Right lobe of liver (tissue), 6 donors: ENCODE measurements at regions not wholly inside any gene's neighbourhood (a gene's known extent, or its start where the extent isn't known, plus 50 kb on each side); places are given as distances from the start of the nearest gene placed in this dataset.

ENCODE experiments used
- ATAC-seq, 4 donors: fragments of 200-7000 bp; cut with Tn5 transposase; one replicate each; pipeline ENCODE4 v1.9.1; 2020; ENCODE audit warnings: mild to moderate bottlenecking in 4 of 4, moderate library complexity in 4 of 4
- DNase-seq, 3 donors: peaks; one replicate each; pipeline ENCODE4 v3.0.0-alpha.2; 2020
- H3K27ac ChIP-seq, 3 donors: fragments of 200-600 bp; one replicate each; pipeline ENCODE4 v1.8.0; 2022
- H3K27me3 ChIP-seq, 2 donors: fragments of 200-600 bp; one replicate each; pipeline ENCODE4 v1.8.0; 2022
- H3K36me3 ChIP-seq, 4 donors: fragments of 200-600 bp; sonication (generic) in 1 of 4; one replicate each; pipeline versions ENCODE4 v1.5.1 to v1.8.0; 2017 to 2022; ENCODE audit warnings: control low read depth in 1 of 4
- H3K4me1 ChIP-seq, 4 donors: fragments of 200-600 bp; sonication (generic) in 1 of 4; one replicate each; pipeline versions ENCODE4 v1.5.1 to v1.8.0; 2017 to 2022; ENCODE audit warnings: control low read depth in 1 of 4
- H3K4me3 ChIP-seq, 3 donors: fragments of 200-600 bp; one replicate each; pipeline ENCODE4 v1.8.0; 2022
- H3K9me3 ChIP-seq, 4 donors: fragments of 200-600 bp; sonication (generic) in 1 of 4; one replicate each; pipeline versions ENCODE4 v1.5.1 to v1.8.0; 2017 to 2022; ENCODE audit warnings: control low read depth in 1 of 4
- POLR2A ChIP-seq: fragments of 450-650 bp; IDR thresholded peaks from one replicate; pipeline ENCODE4 v1.6.1; 2017; ENCODE audit warnings: antibody characterized with exemption, mild to moderate bottlenecking
- WGBS: methylation state at CpG from one replicate; pipeline ENCODE4 v1.1.6; 2018; ENCODE audit warnings: low coverage, low lambda C conversion rate; ENCODE audit not compliant: insufficient coverage; ENCODE audit errors: missing lambda C conversion rate; 5-methylcytosine and 5-hydroxymethylcytosine counted together
- intact Hi-C, 2 donors: fragments of 100-400 bp; cut with DNase I; formaldehyde crosslinking; loops; one replicate each; pipeline versions ENCODE4 v1.11.2 to v1.14.1; 2022
- TF ChIP-seq, protein P1 (sequence below), 4 donors: fragments of 200-600 bp in 3 of 4; fragments of 450-650 bp in 1 of 4; IDR thresholded peaks; one replicate each; pipeline versions ENCODE4 v1.5.1 to v1.8.0; 2016 to 2022; ENCODE audit warnings: antibody characterized with exemption in 4 of 4, mild to moderate bottlenecking in 2 of 4
- donor health status: DM: no; HTN: yes; CAD: no.
- donor health status: DM: no; HTN: no; CAD: no.
- donor health status: DM: no; HTN: no; CAD: no.
- donor health status: DM: no; HTN: yes; CAD: no.
- donor health status: DM: no; HTN: yes; CAD: no.

GRCh38 chr12:58513852-58514251, 406.5 kb downstream of the LRIG3 start:
- no peak for ATAC-seq
- Histone ChIP-seq H3K27me3 (no peaks in the 10 kb centered on the region), H3K36me3 (no peaks in the 10 kb centered on the region), H3K4me3 (no peak overlapping the region), H3K9me3 (no peaks in the 10 kb centered on the region), H3K4me1 (no peaks in the 10 kb centered on the region), H3K27ac (no peak overlapping the region)
- TF ChIP-seq, protein P1, sequence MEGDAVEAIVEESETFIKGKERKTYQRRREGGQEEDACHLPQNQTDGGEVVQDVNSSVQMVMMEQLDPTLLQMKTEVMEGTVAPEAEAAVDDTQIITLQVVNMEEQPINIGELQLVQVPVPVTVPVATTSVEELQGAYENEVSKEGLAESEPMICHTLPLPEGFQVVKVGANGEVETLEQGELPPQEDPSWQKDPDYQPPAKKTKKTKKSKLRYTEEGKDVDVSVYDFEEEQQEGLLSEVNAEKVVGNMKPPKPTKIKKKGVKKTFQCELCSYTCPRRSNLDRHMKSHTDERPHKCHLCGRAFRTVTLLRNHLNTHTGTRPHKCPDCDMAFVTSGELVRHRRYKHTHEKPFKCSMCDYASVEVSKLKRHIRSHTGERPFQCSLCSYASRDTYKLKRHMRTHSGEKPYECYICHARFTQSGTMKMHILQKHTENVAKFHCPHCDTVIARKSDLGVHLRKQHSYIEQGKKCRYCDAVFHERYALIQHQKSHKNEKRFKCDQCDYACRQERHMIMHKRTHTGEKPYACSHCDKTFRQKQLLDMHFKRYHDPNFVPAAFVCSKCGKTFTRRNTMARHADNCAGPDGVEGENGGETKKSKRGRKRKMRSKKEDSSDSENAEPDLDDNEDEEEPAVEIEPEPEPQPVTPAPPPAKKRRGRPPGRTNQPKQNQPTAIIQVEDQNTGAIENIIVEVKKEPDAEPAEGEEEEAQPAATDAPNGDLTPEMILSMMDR (IDR thresholded peaks at IDR 0.05) = no peak
- DNase-seq = no peak
- intact Hi-C loops = no loop called here
- 29% methylated on average over 4 of the region's 4 CpGs for WGBS

- ATAC-seq (no peak), DNase-seq (no peak)
- H3K36me3 ChIP-seq = no peaks in the 10 kb centered on the region
- intact Hi-C loops = no loop called here
- WGBS = 33% methylated on average over 1 of the region's 1 CpG
- H3K9me3 ChIP-seq = no peaks in the 10 kb centered on the region
- H3K27me3 ChIP-seq = no peaks in the 10 kb centered on the region
- no peaks in the 10 kb centered on the region for H3K4me1 ChIP-seq
- H3K4me3 ChIP-seq = no peak overlapping the region
- TF ChIP-seq, protein P1 (IDR thresholded peaks at IDR 0.05) = no peak
- no peak for TF ChIP-seq POLR2A
- H3K27ac ChIP-seq = no peak overlapping the region
These were observed 400.5 kb downstream of the LRIG3 start for GRCh38 chr12:58519839-58520238.

- Histone ChIP-seq H3K27me3 (no peaks in the 10 kb centered on the region), H3K4me3 (no peak overlapping the region), H3K9me3 (no peaks in the 10 kb centered on the region), H3K4me1 (no peaks in the 10 kb centered on the region), H3K36me3 (no peaks in the 10 kb centered on the region), H3K27ac (no peak overlapping the region)
- no peak for TF ChIP-seq POLR2A
- TF ChIP-seq, protein P1 (IDR thresholded peaks at IDR 0.05) = no peak
- DNase-seq (no peak), ATAC-seq (no peak)
- intact Hi-C loops = no loop called here
- 71% methylated on average over 2 of the region's 2 CpGs for WGBS
These were observed 399.2 kb downstream of the LRIG3 start for GRCh38 chr12:58521152-58521551.

DNA sequence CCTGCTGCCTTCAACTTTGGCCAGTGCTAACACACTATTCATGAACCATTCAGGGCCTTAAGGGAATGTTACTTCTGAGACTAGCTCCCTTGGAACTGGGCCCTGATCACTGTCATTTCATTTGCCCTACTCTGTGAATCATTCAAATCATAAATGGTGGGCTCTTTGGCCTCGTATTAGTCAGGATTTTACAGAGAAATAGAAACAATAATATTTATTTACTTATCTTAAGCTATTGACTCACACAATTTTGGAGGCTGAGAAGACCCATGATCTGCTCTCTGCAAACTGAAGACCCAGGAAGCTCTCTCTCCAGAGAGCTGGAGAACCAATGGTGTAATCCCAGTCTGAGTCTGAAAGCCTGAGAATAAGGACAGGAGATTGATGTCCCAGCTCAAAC, 398.5 kb downstream of the LRIG3 start:
- no peak for ATAC-seq
- no peak for TF ChIP-seq POLR2A
- TF ChIP-seq, protein P1 (IDR thresholded peaks at IDR 0.05) = no peak
- H3K4me3 ChIP-seq = no peak overlapping the region
- H3K4me1 ChIP-seq = no peaks in the 10 kb centered on the region
- no peaks in the 10 kb centered on the region for H3K36me3 ChIP-seq
- WGBS = 79% methylated on average over 1 of the region's 1 CpG
- no peak overlapping the region for H3K27ac ChIP-seq
- H3K27me3 ChIP-seq = no peaks in the 10 kb centered on the region
- no peak for DNase-seq
- intact Hi-C loops = no loop called here
- no peaks in the 10 kb centered on the region for H3K9me3 ChIP-seq

GRCh38 chr12:58523360-58523759, 396.9 kb downstream of the LRIG3 start:
- Histone ChIP-seq H3K27ac (no peak overlapping the region), H3K27me3 (no peaks in the 10 kb centered on the region), H3K4me3 (no peak overlapping the region), H3K4me1 (no peaks in the 10 kb centered on the region), H3K36me3 (no peaks in the 10 kb centered on the region), H3K9me3 (no peaks in the 10 kb centered on the region)
- ATAC-seq = no peak
- TF ChIP-seq, protein P1 (IDR thresholded peaks at IDR 0.05) = no peak
- DNase-seq = no peak
- intact Hi-C loops = no loop called here
